Ramos (cell line): ENCODE measurements at regions not wholly inside any gene's neighbourhood (a gene's known extent, or its start where the extent isn't known, plus 50 kb on each side); places are given as distances from the start of the nearest gene placed in this dataset.
"Not testable (repeated sequence)": the region's sequence is repeated elsewhere in the genome, so short reads cannot be mapped to it uniquely, and the experiment has no call there.

ENCODE experiments used
- in situ Hi-C: fragments of 300-500 bp; cut with MboI; formaldehyde crosslinking; loops from one replicate; pipeline ENCODE4 v1.14.3; 2022; ENCODE audit warnings: low sequenced_read_pairs; ENCODE audit not compliant: unreplicated experiment

DNA sequence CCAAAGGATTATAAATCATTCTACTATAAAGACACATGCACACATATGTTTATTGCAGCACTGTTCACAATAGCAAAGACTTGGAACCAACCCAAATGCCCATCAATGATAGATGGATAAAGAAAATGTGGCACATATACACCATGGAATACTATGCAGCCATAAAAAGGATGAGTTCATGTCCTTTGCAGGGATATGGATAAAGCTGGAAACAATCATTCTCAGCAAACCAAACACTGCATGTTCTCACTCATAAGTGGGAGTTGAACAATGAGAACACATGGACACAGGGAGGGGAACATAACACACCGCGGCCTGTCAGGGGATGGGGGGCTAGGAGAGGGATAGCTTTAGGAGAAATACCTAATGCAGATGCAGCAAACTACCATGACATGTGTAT lies 135.1 kb upstream of the PDE4B start:
- in situ Hi-C loops: not testable (repeated sequence)

DNA sequence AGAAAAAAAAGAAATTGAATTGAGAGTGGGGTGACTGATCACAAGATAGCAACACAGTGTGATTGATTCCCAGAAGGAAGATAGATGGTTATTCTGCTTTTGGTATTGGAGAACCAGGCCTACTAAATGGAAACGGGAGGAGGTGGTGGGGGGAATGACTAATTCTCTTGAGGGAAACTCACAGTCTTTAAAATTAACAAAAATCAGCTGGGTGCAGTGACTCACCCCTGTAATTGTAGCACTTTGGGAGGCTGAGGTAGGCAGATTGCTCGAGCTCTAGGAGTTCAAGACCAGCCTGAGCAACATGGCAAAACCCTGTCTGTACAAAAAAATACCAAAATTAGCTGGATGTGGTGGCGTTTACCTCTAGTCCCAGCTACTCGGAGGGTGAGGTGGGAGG lies 134.6 kb upstream of the PDE4B start:
- in situ Hi-C loops: no loop called here

DNA sequence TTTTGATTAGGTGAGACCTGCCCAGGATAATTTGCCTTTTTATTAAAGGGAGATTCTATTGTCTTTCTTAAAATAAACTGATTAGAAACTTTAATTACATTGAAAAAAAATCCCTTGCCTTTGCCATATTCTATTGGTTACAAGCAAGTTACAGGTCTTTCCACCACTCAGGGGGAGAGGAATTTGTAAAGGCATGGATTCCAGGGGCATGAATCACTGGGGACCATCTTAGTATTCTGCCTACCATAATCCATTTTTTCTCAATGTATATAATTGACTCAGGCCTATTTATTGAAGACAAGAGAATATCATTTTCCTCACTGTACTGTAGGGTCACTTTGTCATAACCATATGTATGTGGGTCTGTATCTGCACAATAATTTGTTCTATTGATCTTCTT lies 124.3 kb upstream of the PDE4B start:
- in situ Hi-C loops: no loop called here

DNA sequence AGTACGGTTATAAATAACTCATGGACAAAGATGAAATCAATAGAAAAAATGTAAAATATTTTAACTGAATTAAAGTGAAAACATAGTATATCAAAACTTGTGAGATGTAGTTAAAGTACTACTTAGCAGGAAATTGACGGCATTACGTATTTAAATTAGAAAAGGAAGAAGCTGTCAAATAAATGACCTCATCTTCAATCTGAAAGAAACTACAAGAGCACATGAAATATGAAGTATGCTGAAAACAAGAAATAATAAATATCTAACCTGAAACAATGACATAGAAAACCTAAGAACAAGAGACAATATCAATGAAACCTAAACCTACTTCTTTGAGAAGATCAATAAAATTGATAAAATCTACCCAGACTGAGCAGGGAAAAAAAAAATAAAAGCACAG lies 122.2 kb upstream of the PDE4B start:
- in situ Hi-C loops: no loop called here

DNA sequence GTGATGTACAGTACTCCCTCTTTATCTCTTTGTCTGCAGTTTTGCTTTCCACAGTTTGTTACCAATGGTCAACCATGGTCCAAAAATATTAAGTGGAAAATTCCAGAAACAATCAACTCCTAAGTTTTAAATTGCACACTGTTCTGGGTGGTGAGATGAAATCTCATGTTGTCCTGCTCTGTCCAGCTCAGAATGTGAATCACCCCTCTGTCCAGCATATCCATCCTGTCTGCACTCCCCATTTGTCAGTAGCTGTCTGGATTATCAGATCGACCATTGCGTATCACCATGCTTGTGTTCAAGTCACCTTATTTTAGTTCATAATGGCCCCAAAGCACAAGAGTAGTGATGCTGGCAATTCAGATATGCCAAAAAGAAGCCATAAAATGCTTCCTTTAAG lies 118.2 kb upstream of the PDE4B start:
- in situ Hi-C loops: no loop called here

DNA sequence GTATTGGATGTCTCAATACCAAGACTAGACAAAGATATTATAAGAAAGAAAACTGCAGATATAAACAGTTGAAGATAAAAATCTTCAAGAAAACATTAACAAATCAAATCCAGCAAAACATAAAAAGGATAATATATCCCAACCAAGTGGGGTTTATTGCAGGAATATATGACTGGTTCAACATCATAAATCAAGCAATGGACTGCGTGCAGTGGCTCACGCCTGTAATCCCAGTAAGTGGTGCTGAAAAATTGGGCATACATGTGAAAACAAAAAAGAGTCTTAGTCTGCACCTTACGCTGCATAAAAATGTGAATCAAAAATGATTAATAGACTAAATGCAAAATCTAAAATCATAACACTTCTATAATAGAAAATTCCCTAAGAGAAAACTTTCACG lies 112.9 kb upstream of the PDE4B start:
- in situ Hi-C loops: loop anchor here (25.0 kb wide), 2 partner anchors 592 to 992 kb away; no protein-coding TSS in a partner anchor

DNA sequence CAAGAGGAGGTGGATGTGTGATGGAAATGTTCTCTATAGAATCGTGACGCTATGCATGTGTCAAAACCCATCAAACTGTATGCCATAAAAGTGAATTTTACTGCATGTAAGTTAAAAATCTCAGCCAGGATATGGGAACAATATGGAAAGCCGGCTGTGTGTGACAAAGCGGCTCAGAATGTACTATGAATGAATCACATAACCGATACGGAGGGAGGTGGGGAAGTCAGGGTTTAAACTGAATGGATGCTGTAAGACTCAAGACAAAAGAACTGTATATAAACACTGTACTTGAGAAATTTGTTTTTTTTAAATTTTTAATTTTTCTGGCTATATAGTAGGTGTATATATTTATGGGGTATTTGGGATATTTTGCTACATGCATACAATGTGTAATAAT lies 111.6 kb upstream of the PDE4B start:
- in situ Hi-C loops: loop anchor here (25.0 kb wide), 2 partner anchors 594 to 994 kb away; no protein-coding TSS in a partner anchor

DNA sequence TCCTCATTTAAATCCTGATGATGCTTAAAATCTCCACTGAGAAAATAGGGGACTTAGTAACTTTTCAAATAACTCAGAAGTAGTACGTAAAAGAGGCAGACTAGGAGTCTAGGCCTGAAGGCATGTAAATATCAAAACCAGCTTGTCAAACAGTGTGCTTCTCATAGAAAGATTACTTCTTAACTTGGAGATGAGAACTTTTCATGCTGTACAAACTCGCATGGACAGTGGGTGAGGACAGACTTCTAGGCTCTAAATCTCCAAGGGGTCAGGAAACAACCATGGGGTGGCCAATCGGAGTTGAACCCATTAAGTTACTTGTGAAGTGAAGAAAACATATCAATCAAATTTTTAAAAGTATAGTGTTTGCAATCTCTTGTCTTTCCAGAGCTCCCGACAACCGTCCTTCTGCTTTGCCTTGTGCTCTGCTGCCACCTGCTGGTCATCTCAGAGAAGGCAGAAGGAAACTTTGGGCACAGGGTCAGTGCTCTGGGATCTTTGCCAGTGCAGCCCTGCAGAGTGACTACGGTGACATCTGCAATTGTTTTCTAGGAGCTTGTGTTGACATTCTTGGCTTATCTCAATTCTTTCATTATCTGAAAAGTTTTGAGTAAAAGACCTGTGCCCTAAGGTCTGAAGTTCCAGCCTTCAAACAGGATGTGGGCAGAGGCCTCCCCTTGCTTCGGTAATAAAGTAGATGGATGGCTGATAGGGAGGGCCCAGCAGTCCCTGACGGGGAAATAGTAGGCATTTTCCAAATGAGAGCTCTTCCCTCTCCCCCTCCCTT lies 105.1 kb upstream of the PDE4B start:
- in situ Hi-C loops: loop anchor here (5.0 to 25.0 kb wide), 3 partner anchors 450 to 1000 kb away; no protein-coding TSS in a partner anchor

DNA sequence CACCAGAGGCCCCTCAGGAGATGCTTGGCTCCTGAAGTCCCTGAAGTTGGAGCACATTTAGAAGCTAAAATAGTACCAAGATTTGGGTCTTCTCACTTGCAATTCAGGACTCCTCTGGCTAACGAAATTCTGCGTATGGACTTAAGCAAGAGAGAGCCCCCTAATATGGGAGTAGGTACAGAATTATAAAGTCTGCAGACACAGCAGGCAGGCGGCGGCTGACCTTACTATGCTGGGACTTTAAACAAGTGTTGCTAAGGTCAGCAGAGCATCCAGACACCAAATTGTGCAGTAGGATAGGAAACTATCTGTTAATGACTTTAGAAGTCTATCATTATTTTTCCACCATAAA lies 104.5 kb upstream of the PDE4B start:
- in situ Hi-C loops: loop anchor here (5.0 to 25.0 kb wide), 3 partner anchors 451 to 1001 kb away; no protein-coding TSS in a partner anchor

DNA sequence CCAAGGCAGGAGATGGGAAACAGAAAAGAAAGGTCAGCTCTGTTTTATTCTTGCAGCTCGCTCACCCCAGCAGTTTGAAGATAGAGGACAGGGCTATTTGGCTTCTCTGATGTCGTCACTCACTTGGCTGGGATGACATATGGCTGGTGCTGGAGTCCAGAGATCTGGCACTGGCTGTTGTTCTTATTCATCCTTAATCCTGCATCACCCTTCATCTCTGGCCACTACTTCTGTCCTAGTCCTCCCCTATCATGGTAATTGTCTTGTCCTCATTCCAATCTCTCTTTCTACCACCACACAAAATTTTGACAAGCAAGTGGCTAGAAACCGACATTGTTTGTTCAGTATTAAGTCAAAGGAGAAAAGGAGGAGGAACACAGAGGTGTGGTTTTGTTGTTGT lies 103.8 kb upstream of the PDE4B start:
- in situ Hi-C loops: loop anchor here (5.0 to 25.0 kb wide), 3 partner anchors 452 to 1002 kb away; no protein-coding TSS in a partner anchor

DNA sequence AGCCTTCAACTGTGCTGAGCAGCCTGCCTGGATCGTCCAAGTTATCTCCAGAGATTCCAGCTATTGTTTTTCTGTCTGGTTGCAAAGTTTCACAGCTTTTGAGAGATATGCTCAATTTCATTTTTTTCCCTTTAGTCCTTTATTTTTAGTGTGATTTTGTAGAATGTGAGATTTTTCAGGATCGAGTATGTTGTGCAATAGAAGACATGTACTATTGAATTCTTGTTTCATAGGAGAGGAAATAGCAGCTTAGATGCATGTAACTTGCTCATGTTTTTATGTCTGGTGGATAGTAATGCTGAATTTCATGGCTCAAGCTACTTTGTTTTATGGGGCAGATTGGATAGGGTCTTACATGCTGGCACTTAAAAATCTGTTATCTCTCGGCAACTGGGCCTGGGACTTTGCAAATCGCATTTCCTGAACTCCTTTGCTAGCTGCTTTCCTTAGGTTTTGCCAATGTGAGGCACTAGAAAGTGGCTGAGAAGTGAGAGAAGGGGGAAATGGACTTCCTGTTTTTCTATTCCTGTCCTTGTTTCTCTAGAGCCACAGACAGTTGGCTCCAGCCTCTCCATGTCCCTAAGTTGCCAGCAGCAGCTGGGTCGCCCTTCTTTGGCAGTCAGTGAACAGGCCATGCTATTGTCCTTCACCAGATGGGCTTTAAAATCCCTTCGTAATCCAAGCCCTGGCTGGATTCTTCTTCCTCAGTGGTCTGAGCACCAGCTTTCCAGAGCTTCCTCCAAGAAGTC lies 101.4 kb upstream of the PDE4B start:
- in situ Hi-C loops: loop anchor here (25.0 kb wide), 2 partner anchors 604 to 1004 kb away; no protein-coding TSS in a partner anchor

DNA sequence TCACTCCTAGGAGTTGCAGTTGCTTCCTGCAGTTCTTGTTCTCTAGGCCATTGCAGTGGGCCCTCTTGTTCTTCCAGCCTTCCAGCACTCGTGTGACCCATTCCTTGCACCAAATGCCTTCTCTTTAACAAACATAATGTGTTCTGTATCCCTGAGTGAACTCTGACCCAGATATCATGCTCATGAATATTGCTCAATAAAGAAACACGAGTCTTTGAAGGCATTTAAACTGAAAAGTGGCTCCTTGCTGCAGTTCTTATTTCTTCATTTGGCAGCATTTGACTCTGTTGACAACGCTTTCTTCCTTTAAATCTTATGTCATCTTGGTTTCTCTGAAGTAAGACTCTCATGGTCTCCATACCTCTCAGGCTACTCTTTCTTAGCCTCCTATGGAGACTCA lies 100.7 kb upstream of the PDE4B start:
- in situ Hi-C loops: loop anchor here (25.0 kb wide), 2 partner anchors 605 to 1005 kb away; no protein-coding TSS in a partner anchor

DNA sequence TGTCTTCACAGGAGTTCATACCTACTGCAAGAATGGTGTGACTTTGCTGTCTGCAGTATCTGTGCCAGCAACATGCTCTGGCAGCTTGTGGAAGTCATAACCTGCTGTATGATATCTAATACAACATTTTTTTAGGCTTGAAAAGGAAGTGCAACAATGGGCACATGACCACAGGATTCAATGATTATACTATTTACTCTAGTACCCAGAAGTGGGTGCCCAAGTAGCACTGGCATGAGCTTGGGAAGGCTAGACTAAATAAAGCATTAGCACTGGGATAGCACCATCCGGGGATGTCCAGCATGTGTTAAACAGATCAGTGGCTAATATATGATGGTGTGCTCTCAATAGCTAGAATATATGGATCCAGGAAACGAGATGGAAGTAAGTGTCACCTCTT lies 98.6 kb upstream of the PDE4B start:
- in situ Hi-C loops: loop anchor here (25.0 kb wide), 2 partner anchors 607 to 1007 kb away; no protein-coding TSS in a partner anchor

DNA sequence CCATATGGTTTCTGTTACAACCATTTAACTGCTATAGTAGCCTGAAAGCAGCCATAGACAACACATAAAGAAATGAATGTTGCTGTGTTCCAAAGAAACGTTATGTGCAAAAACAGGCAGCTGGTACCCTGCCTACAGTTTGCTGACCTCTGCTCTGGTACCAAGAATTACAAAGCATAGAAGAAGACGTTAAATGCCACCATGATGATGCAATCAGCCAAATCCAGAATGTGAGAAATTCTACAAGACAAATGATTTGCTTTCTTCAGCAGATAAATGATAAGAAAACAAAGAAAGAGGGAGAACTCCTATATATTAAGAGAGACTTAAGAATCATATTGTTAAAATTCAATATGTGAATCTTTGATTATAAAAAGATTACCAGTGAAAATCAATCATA lies 97.8 kb upstream of the PDE4B start:
- in situ Hi-C loops: loop anchor here (25.0 kb wide), 2 partner anchors 608 to 1008 kb away; no protein-coding TSS in a partner anchor

DNA sequence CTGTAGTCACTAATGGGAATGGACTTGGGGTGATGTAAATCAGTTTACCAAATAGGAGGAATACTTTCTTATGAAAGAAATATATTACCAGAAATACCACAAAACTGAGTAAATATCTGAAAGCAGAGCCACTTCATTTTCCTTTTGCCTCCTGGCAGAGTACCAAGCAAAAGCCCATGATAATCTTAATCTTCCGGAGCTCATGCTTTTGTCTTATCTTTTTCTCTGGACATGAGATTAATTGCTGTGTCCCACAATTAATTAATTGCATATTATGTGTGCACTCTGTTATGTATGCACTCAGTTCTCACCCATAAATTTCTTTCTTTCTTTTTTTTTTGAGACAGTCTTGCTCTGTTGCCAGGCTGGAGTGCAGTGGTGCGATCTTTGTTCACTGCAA lies 94.1 kb upstream of the PDE4B start:
- in situ Hi-C loops: loop anchor here (25.0 kb wide), 2 partner anchors 611 to 1011 kb away; no protein-coding TSS in a partner anchor

DNA sequence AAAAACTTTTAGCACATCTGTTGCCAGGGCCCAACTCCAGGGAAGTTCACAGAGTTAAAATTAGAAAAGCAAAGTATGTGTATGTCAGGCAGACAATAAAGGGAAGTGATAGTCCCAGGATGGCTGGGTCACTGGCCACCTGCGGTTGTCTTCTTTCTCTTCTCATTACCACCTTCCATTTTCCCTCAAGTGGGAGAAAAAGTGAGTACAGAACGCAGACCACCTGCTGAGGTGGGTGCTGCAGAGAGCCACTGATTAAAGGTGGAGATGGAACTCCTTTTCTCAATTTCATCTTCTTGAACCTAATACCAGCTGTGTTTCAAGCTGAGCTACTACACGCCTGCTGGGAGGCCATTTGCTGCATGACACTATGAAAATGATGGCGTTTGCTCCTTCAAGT lies 88.8 kb upstream of the PDE4B start:
- in situ Hi-C loops: no loop called here

DNA sequence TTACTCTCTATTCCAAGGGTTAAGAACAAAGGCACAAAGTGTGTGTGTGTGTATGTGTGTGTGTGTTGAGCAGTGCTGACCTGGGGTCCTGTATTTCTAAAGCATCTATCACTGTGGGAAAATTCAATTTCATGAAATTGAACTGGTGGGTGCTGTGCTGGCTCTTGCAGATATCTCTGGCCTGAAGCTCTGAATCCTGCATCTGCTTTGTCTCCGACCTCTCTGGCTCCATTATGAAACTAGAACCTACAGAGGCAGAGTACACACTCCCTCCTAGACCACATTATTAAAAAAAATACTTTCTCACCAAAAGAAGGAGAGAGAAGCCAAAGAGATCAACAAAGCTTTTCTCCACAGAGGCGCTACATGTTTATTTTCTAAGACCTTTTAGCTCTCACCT lies 88.4 kb upstream of the PDE4B start:
- in situ Hi-C loops: no loop called here

DNA sequence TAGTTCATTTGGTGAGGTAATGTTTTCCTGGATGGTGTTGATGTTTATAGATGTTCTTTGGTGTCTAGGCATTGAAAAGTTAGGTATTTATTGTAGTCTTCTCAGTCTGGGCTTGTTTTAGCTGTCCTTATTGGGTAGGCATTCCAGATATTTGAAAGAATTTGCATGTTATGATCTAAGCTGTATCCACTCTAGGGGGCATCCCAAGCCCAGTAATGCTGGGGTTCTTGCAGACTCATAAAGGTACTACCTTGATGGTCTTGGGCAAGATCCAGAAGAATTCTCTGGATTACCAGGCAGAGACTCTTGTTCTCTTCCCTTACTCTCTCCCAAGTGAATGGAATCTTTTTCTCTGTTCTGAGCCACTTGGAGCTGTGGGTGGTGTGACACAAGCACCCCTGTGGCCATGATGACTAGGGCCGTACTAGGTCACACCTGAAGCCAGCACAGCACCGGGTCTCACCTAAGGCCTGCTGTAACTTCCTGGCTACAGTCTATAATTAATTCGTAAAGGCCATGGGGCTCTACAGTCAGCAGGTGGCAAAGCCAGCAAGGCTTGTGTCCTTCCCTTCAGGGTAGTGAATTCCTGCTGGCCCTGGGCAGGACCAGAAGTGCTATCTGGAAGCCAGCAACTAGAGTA lies 74.8 kb upstream of the PDE4B start:
- in situ Hi-C loops: no loop called here

DNA sequence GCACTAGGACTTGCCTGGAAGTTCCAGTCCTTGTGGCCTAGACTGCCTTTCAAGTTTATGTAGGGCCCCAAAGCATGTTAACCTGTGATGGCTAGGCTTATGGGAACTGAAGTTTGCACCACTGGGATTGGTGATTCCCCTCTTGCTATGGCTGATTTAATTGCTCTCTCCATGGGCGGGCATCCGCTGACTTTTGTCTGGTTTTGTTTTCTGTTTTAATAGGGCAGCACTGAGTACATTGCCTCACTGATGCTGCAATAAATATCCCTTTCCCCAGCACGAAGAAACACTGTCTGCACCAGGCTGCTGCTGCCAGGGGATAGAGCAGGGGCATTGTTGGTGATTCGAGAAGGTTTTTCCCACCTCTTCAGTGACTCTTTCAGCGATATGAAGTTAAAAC lies 73.3 kb upstream of the PDE4B start:
- in situ Hi-C loops: no loop called here

DNA sequence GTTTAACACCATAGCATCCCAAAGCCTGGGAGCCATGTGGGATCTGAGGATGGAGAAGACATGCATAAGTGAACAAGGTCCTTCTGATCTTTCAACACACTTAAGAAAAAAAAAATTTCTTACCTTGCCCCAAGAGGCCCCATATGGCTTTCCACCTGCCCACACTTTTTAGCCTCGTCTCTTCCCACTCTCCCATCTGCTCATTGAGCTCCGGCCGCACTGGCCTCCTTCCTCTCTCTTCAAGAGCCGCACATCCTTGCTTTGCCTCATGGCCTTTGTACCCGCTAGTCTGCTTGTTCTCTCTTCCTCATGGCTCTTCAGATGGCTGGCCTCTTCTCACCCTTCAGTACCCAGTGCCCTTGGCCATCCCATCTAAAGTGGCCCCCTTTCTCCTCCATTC lies 70.2 kb upstream of the PDE4B start:
- in situ Hi-C loops: no loop called here

DNA sequence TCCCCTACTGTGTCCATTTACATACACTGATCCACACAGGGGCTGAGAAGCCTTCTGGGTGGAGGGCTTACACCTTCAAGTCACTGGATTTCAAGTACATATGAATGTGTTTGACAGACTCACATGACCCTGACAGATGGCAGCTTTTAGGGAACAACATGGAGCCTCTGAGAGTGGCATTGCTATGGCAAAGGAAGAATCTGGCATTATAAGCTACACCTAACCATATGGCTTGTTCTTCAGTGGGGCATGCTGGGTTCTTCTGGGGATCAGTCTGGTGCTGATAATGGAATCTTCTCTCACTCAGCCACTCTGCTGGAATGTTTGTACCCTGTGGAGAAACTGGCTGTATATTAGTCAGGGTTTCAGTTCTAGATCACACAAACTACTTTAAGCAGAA lies 68.5 kb upstream of the PDE4B start:
- in situ Hi-C loops: no loop called here
